ENCODE measurements at regions not wholly inside any gene's neighbourhood (a gene's known extent, or its start where the extent isn't known, plus 50 kb on each side); places are given as distances from the start of the nearest gene placed in this dataset.

- no peak for ATAC-seq
- no peak for DNase-seq
- no peak overlapping the region for H3K4me3 ChIP-seq
- no peaks in the 10 kb centered on the region for H3K27me3 ChIP-seq
- no peaks in the 10 kb centered on the region for H3K36me3 ChIP-seq
- intact Hi-C loops (cut with DNase I), result no loop called here
- TF ChIP-seq CTCF (IDR thresholded peaks at IDR 0.05), result no peak
- H3K4me1 ChIP-seq, result no peaks in the 10 kb centered on the region
- H3K9me3 ChIP-seq, result no peaks in the 10 kb centered on the region
- H3K27ac ChIP-seq, result no peak overlapping the region
Measured at GRCh38 chr2:144835634-144836350, 315.9 kb upstream of the ZEB2 start.

DNA sequence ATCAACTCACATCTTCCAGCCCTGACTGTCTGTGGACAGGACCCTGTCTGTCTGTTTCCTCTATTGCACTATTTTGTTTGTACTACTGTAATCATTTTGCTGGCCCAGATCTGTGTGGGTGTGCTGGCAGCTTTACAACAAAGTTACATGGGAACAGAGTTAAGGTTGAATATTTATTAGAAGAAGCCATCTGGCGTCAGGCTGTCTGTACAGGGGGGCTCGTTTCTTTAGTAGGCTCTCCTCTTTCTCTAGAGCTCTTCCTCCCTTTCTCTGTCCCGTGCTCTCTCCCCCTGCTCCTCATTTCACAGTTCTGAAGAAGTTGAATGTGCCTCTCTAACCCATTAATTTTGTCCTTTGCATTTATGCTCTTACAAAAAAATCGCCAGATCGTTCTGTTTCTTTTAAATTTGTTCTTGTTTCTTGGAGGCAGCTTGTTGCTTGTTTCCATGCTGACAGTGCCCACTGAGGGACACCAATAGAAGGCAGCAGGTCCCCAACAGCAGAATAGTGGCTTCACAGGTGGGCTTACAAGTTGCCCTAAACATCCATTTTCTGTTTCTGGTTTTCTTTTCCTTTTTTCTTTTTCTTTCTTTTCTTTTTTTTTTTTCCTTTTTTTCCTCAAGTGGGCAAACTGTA lies 315.2 kb upstream of the ZEB2 start:
- H3K4me3 ChIP-seq, result no peak overlapping the region
- no peaks in the 10 kb centered on the region for H3K36me3 ChIP-seq
- H3K27ac ChIP-seq, result no peak overlapping the region
- ATAC-seq (peak; percentile 56), DNase-seq (no peak)
- H3K27me3 ChIP-seq, result no peaks in the 10 kb centered on the region
- no peaks in the 10 kb centered on the region for H3K9me3 ChIP-seq
- intact Hi-C loops (cut with DNase I), result no loop called here
- TF ChIP-seq CTCF (IDR thresholded peaks at IDR 0.05), result no peak
- no peaks in the 10 kb centered on the region for H3K4me1 ChIP-seq

DNA sequence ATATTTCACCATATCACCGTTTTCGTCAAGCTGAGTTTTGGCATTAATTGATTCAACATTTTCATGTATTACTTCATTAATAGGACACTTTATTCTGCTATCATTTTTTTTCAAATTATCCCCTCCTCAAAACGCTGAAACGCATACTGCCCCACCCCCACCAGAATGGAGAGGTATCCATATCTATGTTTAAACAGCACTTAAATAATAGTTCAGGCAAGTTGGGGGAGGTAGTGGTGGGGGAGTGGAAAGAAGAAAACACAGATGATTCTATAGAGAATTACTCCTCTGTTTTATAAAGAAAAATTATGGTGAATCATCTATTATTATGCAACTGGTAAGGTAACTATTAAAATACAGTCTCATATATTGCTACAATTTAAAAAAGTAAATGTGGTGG lies 314.4 kb upstream of the ZEB2 start:
- Histone ChIP-seq H3K9me3 (no peaks in the 10 kb centered on the region), H3K4me3 (no peak overlapping the region), H3K4me1 (no peaks in the 10 kb centered on the region), H3K27me3 (no peaks in the 10 kb centered on the region), H3K36me3 (no peaks in the 10 kb centered on the region), H3K27ac (no peak overlapping the region)
- no peak for DNase-seq
- TF ChIP-seq CTCF (IDR thresholded peaks at IDR 0.05), result no peak
- intact Hi-C loops (cut with DNase I), result no loop called here
- ATAC-seq, result no peak

GRCh38 chr2:144833075-144833637 lies 313.2 kb upstream of the ZEB2 start:
- Histone ChIP-seq H3K9me3 (no peaks in the 10 kb centered on the region), H3K4me3 (no peak overlapping the region), H3K27me3 (no peaks in the 10 kb centered on the region), H3K36me3 (no peaks in the 10 kb centered on the region), H3K27ac (no peak overlapping the region), H3K4me1 (no peaks in the 10 kb centered on the region)
- intact Hi-C loops (cut with DNase I), result no loop called here
- no peak for DNase-seq
- ATAC-seq, result peak; percentile 35
- TF ChIP-seq CTCF (IDR thresholded peaks at IDR 0.05), result no peak

- no peaks in the 10 kb centered on the region for H3K9me3 ChIP-seq
- H3K27ac ChIP-seq, result no peak overlapping the region
- H3K36me3 ChIP-seq, result no peaks in the 10 kb centered on the region
- ATAC-seq (peak; percentile 53), DNase-seq (no peak)
- no peaks in the 10 kb centered on the region for H3K4me1 ChIP-seq
- TF ChIP-seq CTCF (IDR thresholded peaks at IDR 0.05), result no peak
- intact Hi-C loops (cut with DNase I), result no loop called here
- no peak overlapping the region for H3K4me3 ChIP-seq
- no peaks in the 10 kb centered on the region for H3K27me3 ChIP-seq
Measured at GRCh38 chr2:144832048-144832447, 312.1 kb upstream of the ZEB2 start.
